K562 (cell line): ENCODE measurements at regions not wholly inside any gene's neighbourhood (a gene's known extent, or its start where the extent isn't known, plus 50 kb on each side); places are given as distances from the start of the nearest gene placed in this dataset.

Experiments
- ATAC-seq: fragments of 200-7000 bp; cut with Tn5 transposase; 3 replicates; pipeline ENCODE4 v1.9.1; 2020; ENCODE audit warnings: moderate library complexity
- BruUV-seq: library from RNA; stranded (reverse); fragments of 400-500 nt; replicated peaks from 2 replicates; lab custom pipeline; 2021; lab: Mats Ljungman, UMichigan
- CTCF ChIA-PET: fragments of 300-600 bp; formaldehyde crosslinking; extraction: SDS; loops from one replicate; lab custom pipeline; 2021; ENCODE audit warnings: low intra/inter-chr PET ratio; lab: Yijun Ruan, JAX
- POLR2A ChIA-PET: fragments of 300-600, 350-650 bp; sonication (Branson Sonifier 250); formaldehyde crosslinking; extraction: SDS; loops from one replicate; lab custom pipeline; 2021; ENCODE audit warnings: antibody characterized with exemption, inconsistent platforms; lab: Yijun Ruan, JAX
- DNase-seq, 4 experiments: peaks; one replicate each; pipeline versions ENCODE4 v3.0.0 to v3.0.0-alpha.2; 2011 to 2018; ENCODE audit warnings: low spot score in 3 of 4, mixed read lengths in 3 of 4; ENCODE audit errors: extremely low read depth in 1 of 4
- FAIRE-seq: peaks from 2 replicates; lab custom pipeline; 2011; peaks lifted over from hg19 to GRCh38; lab: Jason Lieb, UNC
- H2AFZ ChIP-seq: 2 replicates; pipeline ENCODE4 v1.6.0; 2011; ENCODE audit warnings: low read depth, low read length, control low read depth, inconsistent platforms
- H3K27ac ChIP-seq: fragments of 200-600 bp; 3 replicates; pipeline ENCODE4 v1.8.0; 2011; ENCODE audit warnings: low read depth, mild to moderate bottlenecking, control low read depth, inconsistent platforms, low read length, moderate library complexity, mixed read lengths; ENCODE audit errors: extremely low read depth
- H3K27me3 ChIP-seq, 2 experiments: fragments of 300-600 bp in 1 of 2; 2 replicates in 1 of 2; 3 replicates in 1 of 2; pipeline versions ENCODE4 v1.6.0 to v1.8.0; 2011; ENCODE audit warnings: inconsistent platforms in 2 of 2, low read length in 2 of 2, mild to moderate bottlenecking in 1 of 2, mixed read lengths in 1 of 2, moderate library complexity in 1 of 2; ENCODE audit not compliant: control insufficient read depth in 2 of 2, insufficient read depth in 2 of 2
- H3K36me3 ChIP-seq: fragments of 300-600 bp; 3 replicates; pipeline ENCODE4 v1.8.0; 2011; ENCODE audit warnings: mild to moderate bottlenecking, low read length, inconsistent platforms; ENCODE audit not compliant: control insufficient read depth, insufficient read depth
- H3K4me1 ChIP-seq, 2 experiments: fragments of 200-600 bp in 1 of 2; replicated peaks in 1 of 2; 2 replicates in 1 of 2; 3 replicates in 1 of 2; pipeline versions ENCODE4 v1.5.1 to v1.8.0; 2011; ENCODE audit warnings: inconsistent platforms in 2 of 2, low read length in 2 of 2, mild to moderate bottlenecking in 1 of 2, mixed read lengths in 1 of 2, moderate library complexity in 1 of 2; ENCODE audit not compliant: control insufficient read depth in 2 of 2, insufficient read depth in 2 of 2
- H3K4me2 ChIP-seq: 2 replicates; pipeline ENCODE4 v1.6.1; 2011; ENCODE audit warnings: low read length, control low read depth, inconsistent platforms, mixed read lengths; ENCODE audit not compliant: insufficient read depth
- H3K4me3 ChIP-seq: fragments of 200-600 bp; sonication (generic), shearing (Covaris generic); 2 replicates; pipeline ENCODE4 v1.5.1; 2016; ENCODE audit warnings: control low read depth, inconsistent platforms
- H3K79me2 ChIP-seq: fragments of 200-600 bp; 3 replicates; pipeline ENCODE4 v1.8.0; 2011; ENCODE audit warnings: low read length, inconsistent platforms; ENCODE audit not compliant: control insufficient read depth, insufficient read depth
- H3K9ac ChIP-seq, 2 experiments: 2 replicates each; pipeline versions ENCODE4 v1.6.0 to v1.6.1; 2011; ENCODE audit warnings: low read depth in 2 of 2, low read length in 2 of 2, control low read depth in 1 of 2, inconsistent platforms in 1 of 2, mild to moderate bottlenecking in 1 of 2, mixed read lengths in 1 of 2; ENCODE audit not compliant: insufficient read depth in 1 of 2
- H3K9me1 ChIP-seq: one replicate; pipeline ENCODE4 v1.6.0; 2011; ENCODE audit warnings: inconsistent platforms, mild to moderate bottlenecking, low read length, moderate library complexity; ENCODE audit not compliant: control insufficient read depth, insufficient read depth
- H3K9me3 ChIP-seq: replicated peaks from 2 replicates; pipeline ENCODE4 v1.5.1; 2011; ENCODE audit warnings: low read depth, low read length, inconsistent platforms; ENCODE audit not compliant: control insufficient read depth, insufficient read depth
- H4K20me1 ChIP-seq: replicated peaks from 2 replicates; pipeline ENCODE4 v1.6.1; 2011; ENCODE audit warnings: low read length, inconsistent platforms, mixed read lengths; ENCODE audit not compliant: control insufficient read depth, insufficient read depth
- SIN3A ChIP-seq, 2 experiments: fragments of 150-350 bp in 1 of 2; IDR thresholded peaks; 2 replicates each; pipeline ENCODE4 v1.6.1; 2011 to 2016; ENCODE audit warnings: borderline replicate concordance in 2 of 2, low read depth in 2 of 2, low read length in 2 of 2, mild to moderate bottlenecking in 2 of 2, moderate library complexity in 2 of 2; ENCODE audit not compliant: control insufficient read depth in 1 of 2
- TAL1 ChIP-seq: fragments of 450-650 bp; IDR thresholded peaks from 2 replicates; pipeline ENCODE4 v1.6.1; 2016; ENCODE audit warnings: mild to moderate bottlenecking
- WGBS: fragments of 100-300 bp; shearing (Covaris generic); methylation state at CpG from one replicate; pipeline ENCODE4 v1.1.6; 2016; ENCODE audit warnings: low coverage, mixed read lengths; ENCODE audit not compliant: insufficient coverage; ENCODE audit errors: missing lambda C conversion rate; 5-methylcytosine and 5-hydroxymethylcytosine counted together
- in situ Hi-C: fragments of 300-500 bp; cut with MboI; formaldehyde crosslinking; loops from 4 replicates; pipeline ENCODE4 v1.15.0; 2018; ENCODE audit warnings: inconsistent platforms, mixed read lengths
- intact Hi-C: fragments of 100-400 bp; cut with micrococcal nuclease; formaldehyde crosslinking; loops from 2 replicates; pipeline ENCODE4 v1.14.2; 2022
- TF ChIP-seq, protein P1 (sequence below): IDR thresholded peaks from 2 replicates; pipeline ENCODE4 v1.6.1; 2014; ENCODE audit warnings: antibody characterized with exemption
- TF ChIP-seq, protein P2 (sequence below), 2 experiments: fragments of 450-650 bp; formaldehyde crosslinking in 1 of 2; IDR thresholded peaks; 2 replicates each; pipeline versions ENCODE4 v1.4.0 to v1.6.1; 2014 to 2020; ENCODE audit warnings: mild to moderate bottlenecking in 2 of 2, borderline replicate concordance in 1 of 2, low read depth in 1 of 2
- TF ChIP-seq, protein P3 (sequence below): fragments of 250-450 bp; sonication (Bioruptor Pico); IDR thresholded peaks from 2 replicates; pipeline ENCODE4 v1.4.0; 2020; ENCODE audit warnings: mild to moderate bottlenecking, moderate library complexity

DNA sequence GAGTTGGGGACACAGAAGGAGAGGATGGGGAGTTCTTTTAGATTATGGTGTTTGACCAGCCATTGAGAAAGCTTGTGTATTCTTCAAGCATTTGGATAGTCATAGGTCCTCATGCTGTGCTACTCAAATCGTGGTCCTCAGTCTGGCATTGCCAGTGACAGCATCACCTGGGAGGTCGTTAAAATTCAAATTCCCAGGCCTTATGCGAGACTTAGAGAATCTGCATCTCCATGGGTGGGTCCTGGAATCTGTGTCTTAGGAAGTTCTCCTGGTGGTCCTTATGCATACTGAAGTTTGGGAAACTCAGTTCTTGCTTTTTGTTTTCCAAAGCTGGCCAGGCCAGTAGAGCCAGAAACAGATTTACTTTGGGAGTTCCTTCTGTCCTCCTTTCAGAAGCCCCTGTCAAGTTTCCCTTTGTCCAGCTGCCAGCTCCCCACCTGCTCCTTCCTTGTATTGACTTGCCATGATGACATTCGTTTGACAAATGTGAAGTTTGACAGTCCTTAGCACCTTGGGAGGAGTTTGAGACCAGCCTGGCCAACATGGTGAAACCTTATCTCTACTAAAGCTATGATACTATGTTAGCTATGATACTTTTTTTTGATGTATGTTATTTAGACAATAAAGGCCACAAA, 95.6 kb downstream of the PALM2AKAP2 start:
- FAIRE-seq = no peak
- intact Hi-C loops (no loop called here), in situ Hi-C loops (no loop called here)
- Histone ChIP-seq H3K4me1 (no peaks in the 10 kb centered on the region), H3K9me1 (no peaks in the 10 kb centered on the region), H3K27me3 (no peaks in the 10 kb centered on the region), H2AFZ (no peak overlapping the region), H3K9ac (no peak overlapping the region), H3K27ac (no peak overlapping the region), H3K36me3 (no peaks in the 10 kb centered on the region), H3K79me2 (no peaks in the 10 kb centered on the region), H3K4me3 (no peak overlapping the region), H4K20me1 (no peaks in the 10 kb centered on the region), H3K9me3 (no peaks in the 10 kb centered on the region), H3K4me2 (no peak overlapping the region)
- ATAC-seq = no peak
- BruUV-seq = no TSS peak
- POLR2A ChIA-PET = no interaction called here
- CTCF ChIA-PET = no interaction called here
- WGBS = 1% methylated on average over 4 of the region's 4 CpGs
- DNase-seq = no peak
- TF ChIP-seq, protein P1, sequence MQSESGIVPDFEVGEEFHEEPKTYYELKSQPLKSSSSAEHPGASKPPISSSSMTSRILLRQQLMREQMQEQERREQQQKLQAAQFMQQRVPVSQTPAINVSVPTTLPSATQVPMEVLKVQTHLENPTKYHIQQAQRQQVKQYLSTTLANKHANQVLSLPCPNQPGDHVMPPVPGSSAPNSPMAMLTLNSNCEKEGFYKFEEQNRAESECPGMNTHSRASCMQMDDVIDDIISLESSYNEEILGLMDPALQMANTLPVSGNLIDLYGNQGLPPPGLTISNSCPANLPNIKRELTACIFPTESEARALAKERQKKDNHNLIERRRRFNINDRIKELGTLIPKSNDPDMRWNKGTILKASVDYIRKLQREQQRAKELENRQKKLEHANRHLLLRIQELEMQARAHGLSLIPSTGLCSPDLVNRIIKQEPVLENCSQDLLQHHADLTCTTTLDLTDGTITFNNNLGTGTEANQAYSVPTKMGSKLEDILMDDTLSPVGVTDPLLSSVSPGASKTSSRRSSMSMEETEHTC = no peak
- TF ChIP-seq, protein P2, sequence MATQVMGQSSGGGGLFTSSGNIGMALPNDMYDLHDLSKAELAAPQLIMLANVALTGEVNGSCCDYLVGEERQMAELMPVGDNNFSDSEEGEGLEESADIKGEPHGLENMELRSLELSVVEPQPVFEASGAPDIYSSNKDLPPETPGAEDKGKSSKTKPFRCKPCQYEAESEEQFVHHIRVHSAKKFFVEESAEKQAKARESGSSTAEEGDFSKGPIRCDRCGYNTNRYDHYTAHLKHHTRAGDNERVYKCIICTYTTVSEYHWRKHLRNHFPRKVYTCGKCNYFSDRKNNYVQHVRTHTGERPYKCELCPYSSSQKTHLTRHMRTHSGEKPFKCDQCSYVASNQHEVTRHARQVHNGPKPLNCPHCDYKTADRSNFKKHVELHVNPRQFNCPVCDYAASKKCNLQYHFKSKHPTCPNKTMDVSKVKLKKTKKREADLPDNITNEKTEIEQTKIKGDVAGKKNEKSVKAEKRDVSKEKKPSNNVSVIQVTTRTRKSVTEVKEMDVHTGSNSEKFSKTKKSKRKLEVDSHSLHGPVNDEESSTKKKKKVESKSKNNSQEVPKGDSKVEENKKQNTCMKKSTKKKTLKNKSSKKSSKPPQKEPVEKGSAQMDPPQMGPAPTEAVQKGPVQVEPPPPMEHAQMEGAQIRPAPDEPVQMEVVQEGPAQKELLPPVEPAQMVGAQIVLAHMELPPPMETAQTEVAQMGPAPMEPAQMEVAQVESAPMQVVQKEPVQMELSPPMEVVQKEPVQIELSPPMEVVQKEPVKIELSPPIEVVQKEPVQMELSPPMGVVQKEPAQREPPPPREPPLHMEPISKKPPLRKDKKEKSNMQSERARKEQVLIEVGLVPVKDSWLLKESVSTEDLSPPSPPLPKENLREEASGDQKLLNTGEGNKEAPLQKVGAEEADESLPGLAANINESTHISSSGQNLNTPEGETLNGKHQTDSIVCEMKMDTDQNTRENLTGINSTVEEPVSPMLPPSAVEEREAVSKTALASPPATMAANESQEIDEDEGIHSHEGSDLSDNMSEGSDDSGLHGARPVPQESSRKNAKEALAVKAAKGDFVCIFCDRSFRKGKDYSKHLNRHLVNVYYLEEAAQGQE (IDR thresholded peaks at IDR 0.05; ENCODE audit: borderline replicate concordance) = no peak
- TF ChIP-seq, protein P2 (CRISPR knock-in tag; IDR thresholded peaks at IDR 0.05; ENCODE audit: low read depth) = no peak
- no peak for TF ChIP-seq SIN3A (IDR thresholded peaks at IDR 0.05; ENCODE audit: borderline replicate concordance in 2 of 2, control insufficient read depth in 1 of 2, low read depth in 2 of 2, low read length in 2 of 2)
- no peak for TF ChIP-seq TAL1
- TF ChIP-seq, protein P3, sequence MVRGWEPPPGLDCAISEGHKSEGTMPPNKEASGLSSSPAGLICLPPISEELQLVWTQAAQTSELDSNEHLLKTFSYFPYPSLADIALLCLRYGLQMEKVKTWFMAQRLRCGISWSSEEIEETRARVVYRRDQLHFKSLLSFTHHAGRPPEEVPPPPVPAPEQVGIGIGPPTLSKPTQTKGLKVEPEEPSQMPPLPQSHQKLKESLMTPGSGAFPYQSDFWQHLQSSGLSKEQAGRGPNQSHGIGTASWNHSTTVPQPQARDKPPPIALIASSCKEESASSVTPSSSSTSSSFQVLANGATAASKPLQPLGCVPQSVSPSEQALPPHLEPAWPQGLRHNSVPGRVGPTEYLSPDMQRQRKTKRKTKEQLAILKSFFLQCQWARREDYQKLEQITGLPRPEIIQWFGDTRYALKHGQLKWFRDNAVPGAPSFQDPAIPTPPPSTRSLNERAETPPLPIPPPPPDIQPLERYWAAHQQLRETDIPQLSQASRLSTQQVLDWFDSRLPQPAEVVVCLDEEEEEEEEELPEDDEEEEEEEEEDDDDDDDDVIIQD (CRISPR knock-in tag) = no peak
